ENCODE measurements at regions not wholly inside any gene's neighbourhood (a gene's known extent, or its start where the extent isn't known, plus 50 kb on each side); places are given as distances from the start of the nearest gene placed in this dataset.
"Not testable (repeated sequence)": the region's sequence is repeated elsewhere in the genome, so short reads cannot be mapped to it uniquely, and the experiment has no call there.

DNA sequence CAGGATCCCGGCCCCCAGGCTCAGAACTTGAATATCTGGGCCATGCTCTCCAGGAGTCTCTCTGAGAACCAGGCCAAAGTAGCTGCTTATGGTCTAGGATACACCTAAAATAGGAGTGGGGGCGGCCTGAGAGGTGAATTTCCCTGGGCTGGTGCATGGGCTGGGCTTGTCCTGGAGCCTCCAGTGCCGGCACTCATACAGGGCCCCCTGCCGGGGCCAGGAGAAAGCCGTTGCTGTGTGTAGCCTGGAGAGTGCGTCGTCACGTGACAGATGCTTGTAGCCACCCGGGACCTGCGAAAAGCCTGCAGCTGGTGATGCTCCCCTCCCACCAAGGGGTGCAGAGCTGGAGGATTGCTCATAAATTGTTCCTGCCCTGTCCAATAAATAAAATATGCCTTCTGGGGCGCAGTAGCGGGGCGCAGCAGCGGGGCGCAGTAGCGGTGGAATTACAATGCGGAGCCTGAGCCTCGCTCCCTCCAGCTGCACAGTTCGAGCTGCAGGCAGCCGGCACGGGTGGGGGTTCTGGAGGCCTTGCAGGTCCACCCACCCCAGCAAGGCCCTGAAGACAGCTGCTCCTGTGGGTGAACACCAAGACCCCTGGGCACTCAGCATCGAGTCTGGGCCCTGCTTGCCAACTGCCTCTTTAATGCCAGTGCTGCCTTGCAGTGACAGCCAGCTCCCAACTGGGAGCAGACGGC lies 289.9 kb downstream of the NDUFA10 start:
- in situ Hi-C loops (cut with HindIII; ENCODE audit: low pct_unique_long_range_greater_than_20kb, low sequenced_read_pairs): no loop called here
- DNase-seq (ENCODE audit: low read depth in 1 of 2, low spot score in 1 of 2): no peak
- no peak for TF ChIP-seq JUND (IDR thresholded peaks at IDR 0.05; ENCODE audit: low read depth)

DNA sequence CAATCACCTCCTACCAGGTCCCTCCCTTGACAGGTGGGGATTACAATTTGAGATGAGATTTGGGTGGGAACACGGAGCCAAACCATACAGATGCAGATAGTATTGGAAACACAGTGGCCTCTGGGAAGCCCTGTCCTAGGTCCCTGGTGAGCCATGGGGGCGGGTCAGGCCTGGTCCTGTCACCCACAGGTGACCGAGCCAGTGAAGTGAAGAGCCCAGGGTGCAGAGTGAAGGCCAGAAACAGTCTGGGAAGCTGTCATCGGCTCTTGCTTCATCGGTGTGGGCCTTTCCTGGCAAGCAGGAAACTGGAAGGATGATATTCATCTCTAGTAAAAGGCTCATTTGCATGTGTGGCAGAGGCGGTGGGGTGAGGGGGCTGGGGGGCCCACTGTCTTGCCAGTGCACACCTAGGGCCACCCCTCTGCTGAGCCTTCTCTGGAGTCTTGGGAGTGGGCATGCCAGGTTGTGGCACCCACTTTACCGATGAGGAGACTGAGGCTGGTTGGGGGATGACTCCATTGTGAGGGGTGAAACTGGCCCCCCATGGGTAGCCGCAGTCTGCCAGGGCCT lies 290.6 kb downstream of the NDUFA10 start:
- in situ Hi-C loops (cut with HindIII; ENCODE audit: low pct_unique_long_range_greater_than_20kb, low sequenced_read_pairs): no loop called here
- no peak for TF ChIP-seq JUND (IDR thresholded peaks at IDR 0.05; ENCODE audit: low read depth)
- DNase-seq (ENCODE audit: low read depth in 1 of 2, low spot score in 1 of 2): no peak

DNA sequence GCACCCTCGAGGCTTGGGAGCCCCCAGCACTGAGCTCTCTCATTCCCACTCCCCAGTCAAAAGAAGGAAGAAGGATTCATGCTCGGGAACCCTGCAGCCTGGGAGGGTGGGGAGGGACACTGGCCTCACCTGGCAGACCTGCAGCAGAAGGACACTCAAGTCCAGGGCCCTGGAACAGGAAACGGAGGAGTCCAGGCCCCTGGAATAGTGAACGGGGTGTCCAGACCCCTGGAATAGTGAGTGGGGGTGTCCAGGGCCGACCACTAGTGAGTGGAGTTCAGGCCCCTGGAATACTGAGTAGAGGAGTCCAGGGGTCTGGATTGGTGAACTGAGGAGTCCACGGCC lies 292.5 kb downstream of the NDUFA10 start:
- no peak for TF ChIP-seq JUND (IDR thresholded peaks at IDR 0.05; ENCODE audit: low read depth)
- in situ Hi-C loops (cut with HindIII; ENCODE audit: low pct_unique_long_range_greater_than_20kb, low sequenced_read_pairs): no loop called here
- DNase-seq (ENCODE audit: low read depth in 1 of 2, low spot score in 1 of 2): no peak

DNA sequence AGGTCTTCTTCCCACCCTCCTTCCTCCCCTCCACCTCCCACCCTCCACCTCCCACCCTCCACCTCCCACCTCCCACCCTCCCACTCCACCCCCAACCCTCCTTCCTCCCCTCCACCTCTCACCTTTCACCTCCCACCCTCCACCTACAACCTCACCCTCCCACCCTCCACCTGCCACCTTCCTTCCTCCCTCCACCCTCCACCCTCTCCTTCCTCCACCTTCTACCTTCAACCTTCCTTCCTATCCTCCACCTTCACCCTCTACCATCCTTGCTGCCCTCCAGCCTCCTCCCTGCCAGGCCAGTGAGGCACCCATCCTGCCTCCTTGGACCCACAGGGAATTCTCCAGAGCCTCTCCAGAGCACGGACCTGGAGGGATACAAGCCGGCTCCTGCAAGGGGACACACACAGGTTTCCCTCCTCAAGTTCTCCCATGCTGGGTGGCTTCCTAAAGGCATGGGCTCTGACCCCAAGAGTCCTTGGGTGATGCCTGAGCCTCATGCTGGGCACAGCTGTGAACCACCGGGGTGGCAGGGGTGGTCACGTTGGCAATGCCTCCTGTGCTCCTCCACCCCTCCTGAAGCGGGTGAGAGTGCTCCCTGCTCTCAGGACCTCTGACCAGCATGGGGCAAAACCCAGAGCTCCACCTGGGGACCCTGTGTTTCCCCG lies 293.0 kb downstream of the NDUFA10 start:
- DNase-seq (ENCODE audit: low read depth in 1 of 2, low spot score in 1 of 2): no peak
- in situ Hi-C loops (cut with HindIII; ENCODE audit: low pct_unique_long_range_greater_than_20kb, low sequenced_read_pairs): no loop called here
- TF ChIP-seq JUND (IDR thresholded peaks at IDR 0.05; ENCODE audit: low read depth): no peak

DNA sequence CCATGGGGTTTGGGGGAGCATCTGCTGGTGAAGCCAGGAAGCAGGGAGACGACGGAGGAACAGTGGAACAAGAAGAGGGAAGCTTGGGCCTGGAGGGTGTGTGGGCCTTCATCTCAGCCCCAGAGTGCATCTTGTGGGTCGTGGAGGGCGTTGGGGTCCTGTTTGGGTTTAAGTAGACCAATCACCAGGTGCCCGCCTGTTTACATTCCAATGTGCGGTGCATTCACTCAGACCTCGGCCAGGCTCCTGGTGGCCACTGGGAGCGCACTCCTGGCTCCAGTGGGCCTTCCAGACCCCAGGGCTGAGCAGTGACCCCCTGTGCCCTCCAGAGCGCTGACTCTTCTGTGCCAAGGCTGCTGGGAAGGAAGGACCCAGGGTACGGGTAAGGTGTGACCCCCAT lies 293.7 kb downstream of the NDUFA10 start:
- DNase-seq (ENCODE audit: low read depth in 1 of 2, low spot score in 1 of 2): no peak
- no peak for TF ChIP-seq JUND (IDR thresholded peaks at IDR 0.05; ENCODE audit: low read depth)
- in situ Hi-C loops (cut with HindIII; ENCODE audit: low pct_unique_long_range_greater_than_20kb, low sequenced_read_pairs): no loop called here

DNA sequence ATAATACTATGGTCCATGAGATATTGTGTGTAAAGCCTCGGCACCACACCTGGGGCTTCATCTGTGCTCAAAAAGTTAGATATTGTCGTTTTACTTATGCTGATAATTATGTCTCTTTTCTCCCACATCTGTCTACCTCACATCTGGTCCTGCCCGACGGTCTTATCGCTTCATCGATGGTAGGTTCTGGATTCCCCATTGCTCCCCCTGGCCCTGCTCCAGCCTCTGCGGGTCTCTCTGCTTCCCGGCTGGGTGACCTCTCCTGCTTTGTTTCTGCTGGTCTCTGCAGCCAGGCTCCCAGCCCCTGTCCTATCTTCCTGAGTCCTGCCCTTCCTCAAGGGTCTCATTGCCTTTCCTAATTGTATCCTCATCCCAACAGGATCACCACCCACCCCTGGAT lies 294.2 kb downstream of the NDUFA10 start:
- no peak for DNase-seq (ENCODE audit: low read depth in 1 of 2, low spot score in 1 of 2)
- no peak for TF ChIP-seq JUND (IDR thresholded peaks at IDR 0.05; ENCODE audit: low read depth)
- in situ Hi-C loops (cut with HindIII; ENCODE audit: low pct_unique_long_range_greater_than_20kb, low sequenced_read_pairs): no loop called here

DNA sequence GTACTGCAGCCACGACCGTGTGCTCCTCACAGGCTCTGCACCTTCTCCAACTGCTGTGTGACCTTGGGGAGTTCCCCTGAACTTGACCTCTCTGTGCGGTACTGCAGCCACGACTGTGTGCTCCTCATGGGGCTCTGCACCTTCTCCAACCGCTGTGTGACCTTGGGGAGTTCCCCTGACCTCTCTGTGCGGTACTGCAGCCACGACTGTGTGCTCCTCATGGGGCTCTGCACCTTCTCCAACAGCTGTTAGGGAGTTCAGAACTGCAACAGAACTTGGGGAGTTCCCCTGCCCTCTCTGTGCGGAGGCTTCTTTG lies 294.6 kb downstream of the NDUFA10 start:
- DNase-seq (ENCODE audit: low read depth in 1 of 2, low spot score in 1 of 2); in situ Hi-C loops (cut with HindIII; ENCODE audit: low pct_unique_long_range_greater_than_20kb, low sequenced_read_pairs): not testable (repeated sequence)

DNA sequence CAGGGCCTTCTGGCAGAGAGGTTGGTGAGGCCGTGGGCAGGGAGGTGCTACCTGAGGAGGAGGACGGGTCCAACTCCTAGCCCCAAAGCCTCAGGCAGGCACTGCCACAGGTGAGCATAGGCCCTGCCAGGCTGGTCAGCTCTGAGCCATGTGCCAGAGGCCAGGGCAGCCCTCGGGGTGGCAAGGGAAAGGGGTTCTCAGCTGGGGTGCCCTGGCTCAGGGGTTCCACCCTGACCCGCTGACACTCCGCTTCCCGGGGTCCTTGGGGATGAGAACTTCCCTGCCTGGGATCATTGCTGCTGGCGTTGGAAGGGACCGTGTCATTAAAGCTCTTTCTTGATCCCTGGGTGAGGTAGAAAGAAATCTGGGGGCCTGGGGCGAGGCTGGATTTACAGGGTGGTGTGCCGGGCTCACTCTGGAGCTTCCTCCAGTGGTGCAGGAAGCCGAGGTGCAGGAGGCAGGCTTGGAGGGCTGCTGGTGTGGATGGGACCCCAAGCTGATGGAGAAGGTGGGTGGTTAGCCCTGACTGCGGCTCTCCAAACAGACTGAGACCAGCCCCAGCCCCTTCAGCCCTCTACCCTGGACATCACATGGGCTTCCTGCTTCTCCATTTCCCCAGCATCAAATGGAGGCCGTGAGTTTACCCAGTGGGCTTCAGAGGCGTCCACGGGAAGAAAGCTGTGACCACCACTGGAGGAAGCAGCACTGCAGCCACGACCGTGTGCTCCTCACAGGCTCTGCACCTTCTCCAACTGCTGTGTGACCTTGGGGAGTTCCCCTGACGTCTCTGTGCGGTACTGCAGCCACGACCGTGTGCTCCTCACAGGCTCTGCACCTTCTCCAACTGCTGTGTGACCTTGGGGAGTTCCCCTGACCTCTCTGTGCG lies 295.2 kb downstream of the NDUFA10 start:
- in situ Hi-C loops (cut with HindIII; ENCODE audit: low pct_unique_long_range_greater_than_20kb, low sequenced_read_pairs): no loop called here
- TF ChIP-seq JUND (IDR thresholded peaks at IDR 0.05; ENCODE audit: low read depth): no peak
- DNase-seq (ENCODE audit: low read depth in 1 of 2, low spot score in 1 of 2): no peak

DNA sequence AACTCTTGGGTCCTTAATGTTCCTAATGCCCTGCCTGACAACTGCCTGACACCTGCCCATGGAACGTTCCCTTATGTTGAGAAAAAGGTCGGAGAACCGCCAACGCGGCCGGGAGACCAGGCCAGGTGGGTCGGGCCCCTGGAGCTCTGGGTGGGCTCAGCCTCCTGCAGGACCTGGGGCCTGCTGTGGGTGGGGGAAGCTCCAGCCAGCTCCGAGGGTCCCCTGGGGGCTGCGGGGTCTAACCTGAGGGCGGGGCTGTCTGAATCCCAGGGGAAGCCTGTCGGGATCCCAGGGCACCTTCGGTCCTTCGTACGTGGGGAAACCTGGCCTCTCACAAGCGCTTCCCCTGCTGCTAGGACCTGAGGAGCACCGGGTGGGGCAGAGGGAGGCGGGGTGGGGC lies 296.0 kb downstream of the NDUFA10 start:
- in situ Hi-C loops (cut with HindIII; ENCODE audit: low pct_unique_long_range_greater_than_20kb, low sequenced_read_pairs): no loop called here
- DNase-seq (ENCODE audit: low read depth in 1 of 2, low spot score in 1 of 2): no peak

DNA sequence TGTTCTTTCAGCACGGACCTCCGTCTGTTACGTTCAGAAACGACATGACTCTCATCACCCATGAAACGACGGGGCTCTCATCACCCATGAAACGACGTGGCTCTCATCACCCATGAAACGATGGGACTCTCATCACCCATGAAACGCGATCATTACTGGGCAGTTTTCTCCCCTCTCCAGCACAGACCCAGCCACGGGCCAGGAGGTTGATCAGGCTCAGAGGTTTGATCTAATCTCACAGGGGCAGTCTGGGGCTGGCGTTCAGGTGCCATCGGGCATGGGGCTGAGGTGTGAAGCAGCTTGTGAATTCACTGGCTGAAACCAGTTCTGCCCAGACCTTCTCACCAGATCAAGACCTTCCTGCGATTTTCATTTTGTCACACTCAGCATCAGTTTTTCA lies 296.4 kb downstream of the NDUFA10 start:
- DNase-seq (ENCODE audit: low read depth in 1 of 2, low spot score in 1 of 2): no peak
- in situ Hi-C loops (cut with HindIII; ENCODE audit: low pct_unique_long_range_greater_than_20kb, low sequenced_read_pairs): no loop called here
- TF ChIP-seq JUND (IDR thresholded peaks at IDR 0.05; ENCODE audit: low read depth): no peak

More for the DNA sequence above, 296.0 kb downstream of the NDUFA10 start:
- no peak for TF ChIP-seq JUND (IDR thresholded peaks at IDR 0.05; ENCODE audit: low read depth)

DNA sequence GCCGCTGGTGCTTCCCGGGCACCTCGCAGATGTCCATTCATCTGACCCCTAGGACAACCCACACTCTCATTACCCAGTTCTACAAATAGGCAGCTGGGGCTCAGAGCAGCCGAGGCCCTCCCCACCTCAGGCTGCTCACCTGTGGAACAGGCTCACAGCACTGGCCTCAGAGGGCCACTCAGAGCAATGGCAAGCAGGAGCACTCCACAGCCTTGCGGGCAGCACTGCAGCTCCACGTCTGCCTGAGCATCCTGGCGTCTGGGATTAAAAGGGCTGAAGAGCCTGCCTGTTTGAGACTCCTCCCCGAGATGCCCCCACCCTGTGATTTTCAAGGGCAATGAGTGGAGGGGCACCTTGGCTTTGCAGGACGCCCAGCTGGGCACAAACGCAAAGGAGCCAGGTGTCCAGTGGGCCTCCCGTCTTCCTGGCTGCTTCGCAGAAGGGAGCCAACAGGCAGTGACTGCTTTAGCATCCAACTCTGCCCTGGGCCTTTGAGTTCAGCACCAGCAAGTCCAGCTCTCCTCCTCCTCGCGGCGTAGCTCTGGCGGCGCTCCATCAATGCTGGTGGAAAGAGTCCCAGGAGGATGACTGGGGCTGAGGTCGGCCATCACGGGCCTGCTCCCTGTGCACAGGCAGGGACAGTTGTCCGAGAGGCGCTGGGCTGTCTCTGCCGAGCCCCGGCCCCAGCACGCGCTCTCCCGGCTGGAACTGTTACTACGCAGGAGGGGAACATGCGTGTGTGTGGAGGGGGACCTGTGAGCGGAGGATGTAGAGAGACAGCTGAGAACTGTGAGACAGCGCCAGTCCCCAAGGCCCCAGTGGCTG lies 297.2 kb downstream of the NDUFA10 start:
- in situ Hi-C loops (cut with HindIII; ENCODE audit: low pct_unique_long_range_greater_than_20kb, low sequenced_read_pairs): no loop called here
- no peak for DNase-seq (ENCODE audit: low read depth in 1 of 2, low spot score in 1 of 2)
- no peak for TF ChIP-seq JUND (IDR thresholded peaks at IDR 0.05; ENCODE audit: low read depth)

DNA sequence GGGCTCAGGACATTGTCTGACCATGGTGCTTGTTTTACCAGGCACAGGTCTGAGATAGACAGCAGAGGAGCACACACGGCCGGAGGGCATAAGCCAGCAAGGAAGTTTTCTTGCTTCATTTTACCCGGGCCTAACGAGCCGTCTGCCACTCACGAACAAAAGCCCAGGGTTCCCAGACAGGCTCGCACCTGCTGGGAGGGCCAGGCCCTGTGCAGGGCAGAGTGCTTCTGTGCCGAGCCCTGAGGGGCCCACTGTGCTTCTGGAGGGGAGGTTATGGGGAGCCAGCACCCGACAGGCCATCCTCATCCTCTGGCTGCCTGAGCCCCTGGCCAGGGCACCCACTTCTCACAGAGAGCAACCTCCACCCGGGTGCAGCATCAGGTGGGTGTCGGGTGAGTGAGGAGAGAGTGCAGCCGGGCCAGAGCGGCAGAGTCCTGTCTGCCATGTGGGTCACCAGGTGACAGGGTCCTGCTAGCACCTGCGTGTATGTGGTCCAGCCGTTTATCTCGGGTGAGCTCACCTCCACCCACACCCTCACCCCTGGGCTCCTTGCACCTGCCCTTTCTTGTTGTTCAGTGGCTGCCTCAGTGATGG lies 297.9 kb downstream of the NDUFA10 start:
- in situ Hi-C loops (cut with HindIII; ENCODE audit: low pct_unique_long_range_greater_than_20kb, low sequenced_read_pairs): no loop called here
- TF ChIP-seq JUND (IDR thresholded peaks at IDR 0.05; ENCODE audit: low read depth): no peak
- no peak for DNase-seq (ENCODE audit: low read depth in 1 of 2, low spot score in 1 of 2)
